DND-41 (cell line): ENCODE measurements at regions not wholly inside any gene's neighbourhood (a gene's known extent, or its start where the extent isn't known, plus 50 kb on each side); places are given as distances from the start of the nearest gene placed in this dataset.

Experiments
- ATAC-seq: fragments of 200-7000 bp; cut with Tn5 transposase; 3 replicates; pipeline ENCODE4 v1.9.1; 2021; ENCODE audit warnings: low read depth; ENCODE audit not compliant: insufficient read depth
- DNase-seq: peaks from one replicate; pipeline ENCODE4 v3.0.0-alpha.2; 2020
- H2AFZ ChIP-seq: 2 replicates; pipeline ENCODE4 v1.6.0; 2012; ENCODE audit warnings: low read depth, low read length
- H3K27ac ChIP-seq: 2 replicates; pipeline ENCODE4 v1.5.1; 2012; ENCODE audit warnings: low read length, inconsistent platforms
- H3K27me3 ChIP-seq: fragments of 200-600 bp; sonication (generic); 2 replicates; pipeline ENCODE4 v1.6.0; 2012; ENCODE audit warnings: low read length, mild to moderate bottlenecking, inconsistent platforms; ENCODE audit not compliant: insufficient read depth, poor library complexity
- H3K36me3 ChIP-seq: 2 replicates; pipeline ENCODE4 v1.5.1; 2012; ENCODE audit warnings: low read length, inconsistent platforms; ENCODE audit not compliant: insufficient read depth
- H3K4me1 ChIP-seq: 2 replicates; pipeline ENCODE4 v1.5.1; 2012; ENCODE audit warnings: mild to moderate bottlenecking, low read length; ENCODE audit not compliant: insufficient read depth
- H3K4me2 ChIP-seq: 2 replicates; pipeline ENCODE4 v1.6.0; 2012; ENCODE audit warnings: mild to moderate bottlenecking, moderate library complexity, low read length, inconsistent platforms; ENCODE audit not compliant: insufficient read depth
- H3K4me3 ChIP-seq, 2 experiments: fragments of 200-600 bp in 1 of 2; shearing (Covaris generic) in 1 of 2; 2 replicates each; pipeline ENCODE4 v1.5.1; 2012 to 2016; ENCODE audit warnings: inconsistent platforms in 2 of 2, low read length in 2 of 2, mild to moderate bottlenecking in 2 of 2, low read depth in 1 of 2, moderate library complexity in 1 of 2
- H3K79me2 ChIP-seq: 2 replicates; pipeline ENCODE4 v1.6.0; 2012; ENCODE audit warnings: low read length, inconsistent platforms; ENCODE audit not compliant: insufficient read depth
- H3K9ac ChIP-seq: 2 replicates; pipeline ENCODE4 v1.6.0; 2012; ENCODE audit warnings: low read depth, mild to moderate bottlenecking, inconsistent platforms, low read length, moderate library complexity
- H3K9me3 ChIP-seq: 2 replicates; pipeline ENCODE4 v1.5.1; 2012; ENCODE audit warnings: low read length, moderate library complexity, mild to moderate bottlenecking, inconsistent platforms; ENCODE audit not compliant: insufficient read depth, severe bottlenecking
- H4K20me1 ChIP-seq: 2 replicates; pipeline ENCODE4 v1.6.0; 2012; ENCODE audit warnings: low read length; ENCODE audit not compliant: insufficient read depth
- CTCF ChIP-seq: IDR thresholded peaks from 2 replicates; pipeline ENCODE4 v1.5.1; 2012; ENCODE audit warnings: borderline replicate concordance, low read length, moderate library complexity, mild to moderate bottlenecking; ENCODE audit not compliant: poor library complexity, severe bottlenecking; ENCODE audit errors: extremely low read depth
- EZH2 ChIP-seq: IDR thresholded peaks from 3 replicates; pipeline ENCODE4 v1.6.1; 2012; ENCODE audit warnings: borderline replicate concordance, low read depth, mild to moderate bottlenecking, moderate library complexity, low read length, inconsistent platforms; ENCODE audit not compliant: severe bottlenecking

GRCh38 chr2:176537932-176538331, 268.7 kb downstream of the MTX2 start:
- Histone ChIP-seq H3K9ac (no peak overlapping the region), H3K9me3 (no peaks in the 10 kb centered on the region), H4K20me1 (no peaks in the 10 kb centered on the region), H3K27ac (no peak overlapping the region), H2AFZ (no peak overlapping the region), H3K4me1 (no peaks in the 10 kb centered on the region), H3K4me2 (no peak overlapping the region), H3K36me3 (no peaks in the 10 kb centered on the region), H3K79me2 (no peaks in the 10 kb centered on the region), H3K4me3 (no peak overlapping the region), H3K27me3 (no peaks in the 10 kb centered on the region)
- TF ChIP-seq CTCF (no peak), EZH2 (no peak)
- DNase-seq: no peak
- ATAC-seq: no peak

- no peaks in the 10 kb centered on the region for H3K36me3 ChIP-seq
- TF ChIP-seq EZH2: no peak
- no peak for TF ChIP-seq CTCF
- ATAC-seq: no peak
- no peak overlapping the region for H2AFZ ChIP-seq
- H4K20me1 ChIP-seq: no peaks in the 10 kb centered on the region
- no peak overlapping the region for H3K4me3 ChIP-seq
- H3K9ac ChIP-seq: no peak overlapping the region
- no peaks in the 10 kb centered on the region for H3K79me2 ChIP-seq
- no peaks in the 10 kb centered on the region for H3K4me1 ChIP-seq
- no peaks in the 10 kb centered on the region for H3K27me3 ChIP-seq
- H3K4me2 ChIP-seq: no peak overlapping the region
- no peak for DNase-seq
- no peaks in the 10 kb centered on the region for H3K9me3 ChIP-seq
- H3K27ac ChIP-seq: no peak overlapping the region
These were observed 271.8 kb downstream of the MTX2 start for GRCh38 chr2:176540995-176541394.

DNA sequence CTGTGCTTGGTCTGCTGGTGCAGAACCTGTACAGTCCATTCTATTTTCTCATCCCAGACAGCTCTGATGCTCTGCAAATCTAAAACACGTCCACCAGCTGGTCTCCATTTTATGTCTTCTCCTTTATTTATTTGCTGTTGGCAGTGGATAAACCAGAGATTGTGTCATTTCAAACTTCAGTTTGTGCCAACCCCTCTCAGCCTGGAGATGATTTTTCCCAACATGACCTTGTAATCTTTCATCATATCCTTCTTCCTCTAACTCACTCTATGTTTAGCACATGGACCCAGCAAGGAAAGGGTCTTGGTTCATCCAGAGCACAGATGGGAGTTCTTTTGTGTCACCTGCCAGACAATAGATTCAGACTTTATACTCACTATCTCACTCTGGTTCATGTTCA, 273.2 kb downstream of the MTX2 start:
- no peak for ATAC-seq
- Histone ChIP-seq H3K4me1 (no peaks in the 10 kb centered on the region), H3K4me2 (no peak overlapping the region), H3K36me3 (no peaks in the 10 kb centered on the region), H3K79me2 (no peaks in the 10 kb centered on the region), H3K4me3 (no peak overlapping the region), H3K9me3 (no peaks in the 10 kb centered on the region), H3K27me3 (no peaks in the 10 kb centered on the region), H4K20me1 (no peaks in the 10 kb centered on the region), H2AFZ (no peak overlapping the region), H3K27ac (no peak overlapping the region), H3K9ac (no peak overlapping the region)
- no peak for TF ChIP-seq EZH2
- TF ChIP-seq CTCF: no peak
- no peak for DNase-seq

DNA sequence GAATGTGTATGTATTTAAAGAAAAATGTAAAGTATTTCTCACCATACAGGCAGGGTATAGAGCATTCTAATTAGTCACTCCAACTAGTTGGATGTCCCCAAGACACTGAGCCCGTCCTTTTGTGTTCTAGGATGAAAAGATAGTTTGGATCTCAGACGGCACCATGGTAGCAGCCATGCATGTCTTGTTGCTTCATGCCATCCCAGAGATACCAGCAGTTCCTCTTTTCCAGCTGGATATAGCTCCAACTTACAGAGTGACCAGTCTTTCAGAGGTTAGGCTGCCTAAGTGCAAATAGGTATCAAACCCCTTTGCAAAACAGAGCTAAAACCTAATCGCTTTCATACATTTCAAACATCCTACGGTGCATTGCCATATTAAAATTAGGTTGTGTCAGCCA, 275.3 kb downstream of the MTX2 start:
- Histone ChIP-seq H2AFZ (no peak overlapping the region), H3K4me2 (no peak overlapping the region)
- DNase-seq: no peak

More for the DNA sequence above, 275.3 kb downstream of the MTX2 start:
- Histone ChIP-seq H3K36me3 (no peaks in the 10 kb centered on the region), H3K4me3 (no peak overlapping the region), H4K20me1 (no peaks in the 10 kb centered on the region), H3K79me2 (no peaks in the 10 kb centered on the region), H3K27me3 (no peaks in the 10 kb centered on the region), H3K9ac (no peak overlapping the region), H3K4me1 (no peaks in the 10 kb centered on the region), H3K27ac (no peak overlapping the region), H3K9me3 (no peaks in the 10 kb centered on the region)
- no peak for TF ChIP-seq EZH2
- no peak for TF ChIP-seq CTCF
- ATAC-seq: no peak
